SK-N-SH treated with all-trans-retinoic acid at 6 μM for 48 hours (cell line): ENCODE measurements at regions not wholly inside any gene's neighbourhood (a gene's known extent, or its start where the extent isn't known, plus 50 kb on each side); places are given as distances from the start of the nearest gene placed in this dataset.

Experiments used
- ARNTL ChIP-seq: fragments of 450-650 bp; formaldehyde crosslinking; IDR thresholded peaks from 2 replicates; pipeline ENCODE4 v1.5.0; 2020; ENCODE audit warnings: low read depth, mild to moderate bottlenecking, moderate library complexity, borderline replicate concordance
- BACH2 ChIP-seq: fragments of 250-450 bp; sonication (Bioruptor Pico); IDR thresholded peaks from 2 replicates; pipeline ENCODE4 v1.9.0; 2021; ENCODE audit warnings: mild to moderate bottlenecking, borderline replicate concordance
- CREB5 ChIP-seq: fragments of 250-450 bp; sonication (Bioruptor Pico); IDR thresholded peaks from 2 replicates; pipeline ENCODE4 v1.5.1; 2020; ENCODE audit warnings: low read depth, mild to moderate bottlenecking, moderate library complexity
- ESRRG ChIP-seq: fragments of 250-450 bp; sonication (Bioruptor Pico); IDR thresholded peaks from 2 replicates; pipeline ENCODE4 v1.6.1; 2021; ENCODE audit warnings: mild to moderate bottlenecking
- GLIS3 ChIP-seq: fragments of 250-450 bp; sonication (Bioruptor Pico); IDR thresholded peaks from 2 replicates; pipeline ENCODE4 v1.5.0; 2020; ENCODE audit warnings: mild to moderate bottlenecking, moderate library complexity
- PATZ1 ChIP-seq: fragments of 250-450 bp; sonication (Bioruptor Pico); IDR thresholded peaks from 2 replicates; pipeline ENCODE4 v1.8.0; 2020; ENCODE audit warnings: mild to moderate bottlenecking, moderate library complexity, borderline replicate concordance
- RARB ChIP-seq: fragments of 250-450 bp; sonication (Bioruptor Pico); IDR thresholded peaks from 2 replicates; pipeline ENCODE4 v1.8.0; 2021; ENCODE audit warnings: mild to moderate bottlenecking, moderate library complexity
- SNAI2 ChIP-seq: fragments of 250-450 bp; sonication (Bioruptor Pico); IDR thresholded peaks from 2 replicates; pipeline ENCODE4 v1.5.0; 2020; ENCODE audit warnings: mild to moderate bottlenecking, moderate library complexity
- TCF4 ChIP-seq: fragments of 250-450 bp; sonication (Bioruptor Pico); IDR thresholded peaks from 2 replicates; pipeline ENCODE4 v1.8.0; 2021; ENCODE audit warnings: mild to moderate bottlenecking, moderate library complexity, borderline replicate concordance
- ZC3H10 ChIP-seq: fragments of 250-450 bp; sonication (Bioruptor Pico); IDR thresholded peaks from 2 replicates; pipeline ENCODE4 v1.5.1; 2021; ENCODE audit warnings: mild to moderate bottlenecking, moderate library complexity
- ZFP30 ChIP-seq: fragments of 450-650 bp; formaldehyde crosslinking; IDR thresholded peaks from 2 replicates; pipeline ENCODE4 v1.5.0; 2022; ENCODE audit warnings: mild to moderate bottlenecking, moderate library complexity
- ZNF565 ChIP-seq: fragments of 450-650 bp; formaldehyde crosslinking; conservative IDR thresholded peaks from 2 replicates; pipeline ENCODE4 v1.5.0; 2020; ENCODE audit warnings: low read depth, mild to moderate bottlenecking, moderate library complexity

- no peak for TF ChIP-seq SNAI2 (CRISPR knock-in tag)
- no peak for TF ChIP-seq ARNTL (CRISPR knock-in tag)
- TF ChIP-seq RARB (CRISPR knock-in tag) = no peak
- TF ChIP-seq TCF4 = no peak
- TF ChIP-seq ZNF565 = no peak
- TF ChIP-seq CREB5 (CRISPR knock-in tag) = no peak
- TF ChIP-seq ZC3H10 (CRISPR knock-in tag) = no peak
- no peak for TF ChIP-seq ZFP30 (CRISPR knock-in tag)
- no peak for TF ChIP-seq PATZ1
- no peak for TF ChIP-seq ESRRG (CRISPR knock-in tag)
- TF ChIP-seq GLIS3 (CRISPR knock-in tag) = no peak
- TF ChIP-seq BACH2 (CRISPR knock-in tag) = no peak
These were observed 70.4 kb upstream of the CACNA1A start for GRCh38 chr19:13576726-13577125.
